Loucy (cell line): ENCODE measurements at regions not wholly inside any gene's neighbourhood (a gene's known extent, or its start where the extent isn't known, plus 50 kb on each side); places are given as distances from the start of the nearest gene placed in this dataset.

Experiments
- CTCF ChIP-seq: fragments of 200-600 bp; sonication (generic); conservative IDR thresholded peaks from 2 replicates; pipeline ENCODE4 v1.5.1; 2014; ENCODE audit warnings: mild to moderate bottlenecking, antibody characterized with exemption, low read length
- EZH2phosphoT487 ChIP-seq: fragments of 200-600 bp; IDR thresholded peaks from 2 replicates; pipeline ENCODE4 v1.6.1; 2018; ENCODE audit warnings: antibody characterized with exemption, mild to moderate bottlenecking, moderate library complexity, borderline replicate concordance

- no peak for TF ChIP-seq CTCF
- TF ChIP-seq EZH2phosphoT487, result no peak
Observed at GRCh38 chr9:84447305-84447704, 106.7 kb upstream of the SLC28A3 start.
